ENCODE measurements at regions not wholly inside any gene's neighbourhood (a gene's known extent, or its start where the extent isn't known, plus 50 kb on each side); places are given as distances from the start of the nearest gene placed in this dataset.

GRCh38 chr3:135788146-135788545, 177.4 kb upstream of the PPP2R3A start:
- DNase-seq (ENCODE audit: low read depth in 1 of 2, low spot score in 1 of 2): no peak

GRCh38 chr3:135788978-135789377, 176.6 kb upstream of the PPP2R3A start:
- DNase-seq (ENCODE audit: low read depth in 1 of 2, low spot score in 1 of 2): no peak

DNA sequence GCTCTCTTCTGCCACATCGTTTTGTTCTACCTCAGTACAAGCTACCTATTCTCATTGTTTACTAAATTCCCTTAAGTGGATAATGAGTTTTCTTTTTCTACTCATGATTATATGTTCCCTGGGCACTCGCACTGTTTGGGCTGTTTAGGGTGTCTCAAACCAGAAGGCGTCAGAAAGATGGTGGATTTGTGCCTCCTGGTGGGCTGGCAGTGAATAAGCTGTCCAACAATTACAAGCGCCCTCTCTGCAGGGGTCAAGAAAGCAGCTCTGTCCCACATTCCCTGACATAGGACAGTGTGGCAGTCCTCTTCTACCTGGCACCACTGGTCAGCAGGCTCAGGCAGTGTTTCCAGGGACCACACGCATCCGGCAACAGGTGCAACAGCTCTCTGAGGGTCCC, 173.4 kb upstream of the PPP2R3A start:
- DNase-seq (ENCODE audit: low read depth in 1 of 2, low spot score in 1 of 2): no peak

- no peak for DNase-seq (ENCODE audit: low read depth in 1 of 2, low spot score in 1 of 2)
Measured at GRCh38 chr3:135792858-135793475, 172.6 kb upstream of the PPP2R3A start.

DNA sequence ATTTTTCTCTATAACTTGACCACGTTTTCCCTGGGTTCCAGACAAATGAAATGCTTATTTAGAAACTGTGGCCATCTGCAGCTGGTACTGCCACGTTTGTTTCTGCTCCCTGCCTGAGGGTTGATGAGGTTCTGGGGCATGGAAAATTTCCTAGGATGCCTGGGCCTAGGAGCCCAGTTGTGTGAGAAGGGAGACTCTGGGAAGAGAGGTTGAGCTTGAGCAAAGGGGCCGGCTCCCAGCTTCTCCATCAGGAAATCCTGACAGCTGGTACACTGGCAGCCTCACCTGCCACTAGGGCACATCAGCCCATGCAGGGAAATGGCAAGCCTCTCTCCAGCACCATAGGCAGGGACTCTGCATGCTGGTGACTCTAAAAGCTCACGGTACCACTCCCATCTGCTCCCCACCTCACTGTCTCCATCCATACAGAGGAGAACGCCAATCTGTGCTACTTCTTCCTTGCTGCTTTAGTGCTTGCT, 165.4 kb upstream of the PPP2R3A start:
- DNase-seq (ENCODE audit: low read depth in 1 of 2, low spot score in 1 of 2): no peak

- DNase-seq (ENCODE audit: low read depth in 1 of 2, low spot score in 1 of 2): no peak
Measured at GRCh38 chr3:135801018-135801417, 164.5 kb upstream of the PPP2R3A start.

GRCh38 chr3:135802171-135802570, 163.4 kb upstream of the PPP2R3A start:
- DNase-seq (ENCODE audit: low read depth in 1 of 2, low spot score in 1 of 2): no peak

GRCh38 chr3:135803028-135803692, 162.4 kb upstream of the PPP2R3A start:
- no peak for DNase-seq (ENCODE audit: low read depth in 1 of 2, low spot score in 1 of 2)

GRCh38 chr3:135805752-135806151, 159.8 kb upstream of the PPP2R3A start:
- no peak for DNase-seq (ENCODE audit: low read depth in 1 of 2, low spot score in 1 of 2)

DNA sequence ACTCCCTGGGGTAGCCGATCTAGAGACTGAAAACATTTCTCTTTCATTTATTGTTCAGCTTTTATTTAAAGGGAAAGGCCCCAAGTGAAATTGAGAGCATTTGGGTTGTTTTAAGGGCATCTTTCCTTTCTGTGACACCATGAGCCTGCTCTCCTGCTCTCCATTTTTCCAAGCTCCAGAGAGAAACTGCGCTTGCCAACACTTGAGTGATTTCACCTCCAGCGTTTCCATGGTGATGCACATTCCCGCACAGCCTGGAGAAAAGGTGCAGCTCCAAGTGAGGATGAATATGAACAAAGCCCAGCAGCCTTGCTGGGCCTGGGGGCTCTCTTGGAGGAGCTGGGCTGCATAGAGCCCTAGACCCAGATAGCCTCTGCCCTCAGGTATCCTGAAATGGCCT, 159.2 kb upstream of the PPP2R3A start:
- no peak for DNase-seq (ENCODE audit: low read depth in 1 of 2, low spot score in 1 of 2)

GRCh38 chr3:135807879-135808278, 157.6 kb upstream of the PPP2R3A start:
- DNase-seq (ENCODE audit: low read depth in 1 of 2, low spot score in 1 of 2): no peak

DNA sequence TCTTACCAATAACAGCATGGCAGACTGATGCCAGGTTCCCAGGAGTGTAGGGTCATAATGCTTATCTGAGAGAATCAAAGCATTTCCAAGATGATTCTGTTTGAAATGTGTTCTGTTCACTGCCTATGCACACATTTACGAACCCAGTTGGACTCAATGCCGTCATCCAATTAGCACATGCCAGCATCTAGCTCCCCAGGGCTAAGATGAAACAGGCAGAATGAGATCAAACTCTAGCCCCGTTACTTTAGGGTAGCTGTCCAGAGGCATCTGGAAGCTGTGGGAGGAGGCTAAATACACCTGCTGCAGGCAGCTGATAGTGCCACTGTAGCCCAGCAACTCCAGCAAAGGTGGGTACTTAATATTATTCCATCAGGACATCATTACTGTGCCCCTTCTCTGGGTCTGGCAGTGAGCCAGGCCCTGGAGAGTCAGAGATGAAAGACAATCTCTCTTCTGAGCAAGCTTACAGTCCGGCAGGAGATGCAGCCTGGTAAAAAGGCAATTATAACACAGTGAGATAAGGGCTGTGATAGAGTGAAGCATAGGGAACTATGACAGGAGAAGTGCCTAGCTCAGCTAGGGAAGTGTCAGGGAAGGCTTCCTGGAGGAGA, 156.4 kb upstream of the PPP2R3A start:
- no peak for DNase-seq (ENCODE audit: low read depth in 1 of 2, low spot score in 1 of 2)

- DNase-seq (ENCODE audit: low read depth in 1 of 2, low spot score in 1 of 2): no peak
Measured at GRCh38 chr3:135811651-135812050, 153.9 kb upstream of the PPP2R3A start.

GRCh38 chr3:135812057-135812456, 153.5 kb upstream of the PPP2R3A start:
- no peak for DNase-seq (ENCODE audit: low read depth in 1 of 2, low spot score in 1 of 2)

GRCh38 chr3:135834465-135834864, 131.1 kb upstream of the PPP2R3A start:
- DNase-seq (ENCODE audit: low read depth in 1 of 2, low spot score in 1 of 2): no peak

DNA sequence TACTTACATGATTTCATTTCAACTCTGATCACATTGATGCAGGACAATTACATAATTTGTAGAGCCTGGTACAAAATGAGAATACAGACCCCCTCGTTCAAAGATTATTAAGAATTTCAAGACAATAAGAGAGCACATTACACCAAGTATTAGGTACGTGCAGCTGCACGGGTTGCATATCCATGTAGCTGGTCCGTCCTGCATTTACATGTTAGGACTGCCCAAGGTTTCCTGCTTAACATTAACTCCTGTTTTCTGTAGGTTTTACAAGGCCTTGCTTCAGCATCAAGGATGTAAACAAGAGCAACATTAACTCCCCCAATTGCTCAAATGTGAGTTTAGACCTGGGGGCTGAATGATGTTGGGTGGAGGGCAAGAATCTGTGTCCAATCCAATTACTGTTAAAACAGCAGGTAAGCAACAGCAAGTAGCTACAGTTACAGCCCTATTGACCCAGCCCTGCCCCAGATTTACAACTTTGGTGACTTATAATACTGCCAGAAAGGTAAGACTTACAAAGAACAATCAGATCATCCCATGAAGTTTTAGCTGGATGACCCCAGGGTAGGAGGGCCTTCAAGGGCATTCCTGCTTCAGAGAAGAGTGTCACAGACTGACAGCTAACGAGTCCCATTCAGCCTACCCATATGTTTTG, 127.4 kb upstream of the PPP2R3A start:
- DNase-seq (ENCODE audit: low read depth in 1 of 2, low spot score in 1 of 2): no peak

GRCh38 chr3:135840436-135840835, 125.1 kb upstream of the PPP2R3A start:
- no peak for DNase-seq (ENCODE audit: low read depth in 1 of 2, low spot score in 1 of 2)

- no peak for DNase-seq (ENCODE audit: low read depth in 1 of 2, low spot score in 1 of 2)
Measured at GRCh38 chr3:135844386-135844785, 121.1 kb upstream of the PPP2R3A start.

- DNase-seq (ENCODE audit: low read depth in 1 of 2, low spot score in 1 of 2): no peak
Measured at GRCh38 chr3:135848051-135848450, 117.5 kb upstream of the PPP2R3A start.

DNA sequence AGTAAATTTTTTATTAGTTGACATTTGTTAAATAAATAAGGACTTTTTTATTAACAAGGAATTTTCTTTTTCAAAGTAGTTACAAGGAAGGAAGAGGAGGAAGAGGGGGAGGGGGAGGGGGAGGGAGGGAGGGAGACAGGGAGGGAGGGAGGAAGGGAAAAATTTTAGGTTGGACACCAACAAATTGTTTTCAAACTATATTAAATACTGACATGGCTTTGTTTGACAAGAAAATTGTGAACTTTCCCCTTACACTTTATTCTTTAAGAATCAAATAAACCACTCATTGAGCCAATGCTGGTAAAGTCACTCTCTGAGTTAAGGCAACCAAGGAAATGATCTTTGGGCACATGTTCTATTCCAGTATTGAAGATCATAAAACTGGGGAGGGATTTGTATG, 115.7 kb upstream of the PPP2R3A start:
- DNase-seq (ENCODE audit: low read depth in 1 of 2, low spot score in 1 of 2): no peak

DNA sequence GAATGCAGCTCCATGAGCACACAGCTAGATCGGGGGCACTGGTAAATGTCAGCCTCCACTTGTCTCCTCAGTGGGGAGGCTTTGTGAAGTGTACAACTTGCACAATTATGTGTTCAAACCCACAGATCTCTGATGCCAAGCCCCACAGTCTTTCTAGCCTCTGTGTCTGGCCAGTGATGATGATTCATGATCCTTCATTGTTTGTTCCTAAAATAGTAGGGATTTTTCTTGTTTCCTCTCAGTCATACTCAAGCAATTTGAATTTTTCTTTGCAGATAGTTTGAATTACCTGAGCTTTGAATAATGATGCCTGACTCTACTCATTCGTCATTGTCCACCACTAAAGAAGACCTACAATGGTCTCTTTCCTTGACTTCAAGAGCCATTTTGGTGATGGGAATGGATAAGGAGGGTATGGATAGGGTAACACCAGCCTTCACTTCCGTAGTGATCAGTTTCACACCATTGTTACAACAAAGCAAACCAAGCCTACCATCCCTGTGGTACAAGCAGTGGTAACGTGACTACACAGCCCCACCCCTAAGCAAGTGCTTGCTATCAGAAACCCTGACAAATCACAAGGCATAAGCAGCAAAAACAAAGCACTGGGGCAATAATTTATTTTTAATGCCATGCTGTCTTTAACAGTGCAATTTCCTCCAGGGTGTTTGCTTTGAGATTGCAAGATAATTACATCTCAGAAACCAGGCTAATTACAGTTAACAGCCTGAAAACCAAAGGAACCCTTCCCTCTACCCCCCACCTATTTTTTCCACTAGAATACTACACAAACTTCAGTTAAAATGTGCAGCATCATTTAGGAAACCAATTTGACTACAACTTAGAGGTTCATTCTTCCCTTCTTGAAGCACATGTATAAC, 114.1 kb upstream of the PPP2R3A start:
- no peak for DNase-seq (ENCODE audit: low read depth in 1 of 2, low spot score in 1 of 2)

All from stimulated activated CD4-positive, alpha-beta T cell treated with anti-CD3 and anti-CD28 coated beads, Interleukin-15, amount 100 ng/mL, for 1 hour (primary cell).